ENCODE measurements at regions not wholly inside any gene's neighbourhood (a gene's known extent, or its start where the extent isn't known, plus 50 kb on each side); places are given as distances from the start of the nearest gene placed in this dataset.

GRCh38 chr18:10030816-10031541 lies 117.2 kb downstream of the VAPA start:
- TF ChIP-seq CTCF (optimal IDR thresholded peaks at IDR 0.05 in 1 of 3, IDR thresholded peaks at IDR 0.05 in 1 of 3, conservative IDR thresholded peaks at IDR 0.05 in 1 of 3; ENCODE audit: extremely low read depth in 1 of 3, insufficient read depth in 2 of 3, low read length in 3 of 3), result no peak
- TF ChIP-seq EZH2 (IDR thresholded peaks at IDR 0.05; ENCODE audit: low read length), result no peak

All from keratinocyte (primary cell).